HEK293T (cell line): ENCODE measurements at regions not wholly inside any gene's neighbourhood (a gene's known extent, or its start where the extent isn't known, plus 50 kb on each side); places are given as distances from the start of the nearest gene placed in this dataset.

ENCODE experiments used
- CTCF ChIA-PET: fragments of 350-600 bp; formaldehyde crosslinking; extraction: SDS; loops from one replicate; lab custom pipeline; 2021; ENCODE audit warnings: antibody characterized with exemption, inconsistent platforms; lab: Yijun Ruan, JAX
- POLR2A ChIA-PET: fragments of 350-600 bp; formaldehyde crosslinking; extraction: SDS; loops from one replicate; lab custom pipeline; 2020; ENCODE audit warnings: antibody characterized with exemption, inconsistent platforms; lab: Yijun Ruan, JAX
- DNase-seq: peaks from one replicate; pipeline ENCODE4 v3.0.0; 2012; ENCODE audit warnings: mixed read lengths; ENCODE audit errors: extremely low spot score
- ARNT ChIP-seq: fragments of 450-650 bp; IDR thresholded peaks from 2 replicates; pipeline ENCODE4 v1.6.1; 2017; ENCODE audit warnings: mild to moderate bottlenecking
- BHLHE40 ChIP-seq: fragments of 450-650 bp; IDR thresholded peaks from 2 replicates; pipeline ENCODE4 v1.6.1; 2016; ENCODE audit warnings: mild to moderate bottlenecking, moderate library complexity, borderline replicate concordance
- CTBP1 ChIP-seq: fragments of 450-650 bp; IDR thresholded peaks from 2 replicates; pipeline ENCODE4 v1.6.1; 2016; ENCODE audit warnings: borderline replicate concordance
- ELF4 ChIP-seq: fragments of 450-650 bp; IDR thresholded peaks from 2 replicates; pipeline ENCODE4 v1.6.1; 2017; ENCODE audit warnings: antibody characterized with exemption
- FOXA1 ChIP-seq: fragments of 450-650 bp; IDR thresholded peaks from 2 replicates; pipeline ENCODE4 v1.6.1; 2016; ENCODE audit warnings: mild to moderate bottlenecking
- FOXK2 ChIP-seq: fragments of 450-650 bp; IDR thresholded peaks from 2 replicates; pipeline ENCODE4 v1.6.1; 2016; ENCODE audit warnings: mild to moderate bottlenecking
- FOXM1 ChIP-seq: fragments of 450-650 bp; IDR thresholded peaks from 2 replicates; pipeline ENCODE4 v1.6.1; 2017; ENCODE audit warnings: mild to moderate bottlenecking, borderline replicate concordance
- HDGF ChIP-seq: fragments of 450-650 bp; IDR thresholded peaks from 2 replicates; pipeline ENCODE4 v1.6.1; 2017; ENCODE audit warnings: antibody characterized with exemption, borderline replicate concordance
- L3MBTL2 ChIP-seq: fragments of 450-650 bp; conservative IDR thresholded peaks from 2 replicates; pipeline ENCODE4 v1.6.1; 2016; ENCODE audit warnings: mild to moderate bottlenecking
- LEF1 ChIP-seq: fragments of 450-650 bp; IDR thresholded peaks from 2 replicates; pipeline ENCODE4 v1.6.1; 2017; ENCODE audit warnings: mild to moderate bottlenecking, borderline replicate concordance
- NFRKB ChIP-seq: fragments of 450-650 bp; IDR thresholded peaks from 2 replicates; pipeline ENCODE4 v1.6.1; 2016; ENCODE audit warnings: mild to moderate bottlenecking, moderate library complexity
- SP1 ChIP-seq: fragments of 450-650 bp; IDR thresholded peaks from 2 replicates; pipeline ENCODE4 v1.6.1; 2017
- SUZ12 ChIP-seq: fragments of 450-650 bp; IDR thresholded peaks from 2 replicates; pipeline ENCODE4 v1.6.1; 2016; ENCODE audit warnings: mild to moderate bottlenecking
- TARDBP ChIP-seq: fragments of 450-650 bp; IDR thresholded peaks from 2 replicates; pipeline ENCODE4 v1.6.1; 2016
- ZNF384 ChIP-seq: fragments of 450-650 bp; IDR thresholded peaks from 2 replicates; pipeline ENCODE4 v1.6.1; 2016
- TF ChIP-seq, protein P1 (sequence below): fragments of 450-650 bp; IDR thresholded peaks from 2 replicates; pipeline ENCODE4 v1.6.1; 2016

DNA sequence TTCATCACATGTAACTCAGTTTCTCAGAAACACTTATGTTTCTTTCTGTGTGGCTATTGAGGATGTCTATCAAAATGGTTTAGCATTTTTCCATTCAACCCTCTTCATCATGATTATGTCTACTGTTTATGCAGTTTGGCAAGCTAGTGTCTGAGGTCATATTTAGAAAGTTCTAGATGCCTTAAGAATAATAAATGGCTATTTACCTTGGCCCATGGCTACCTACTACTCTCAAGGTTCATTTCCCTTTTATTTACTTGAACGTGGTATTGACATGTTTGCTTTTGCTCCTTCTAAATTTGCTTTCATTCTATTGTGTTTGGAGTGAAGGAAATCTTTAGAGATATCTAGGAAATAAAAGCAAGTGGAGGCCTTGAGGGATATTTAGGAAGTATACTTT is 193.7 kb upstream of the OLFM3 start:
- POLR2A ChIA-PET, result no interaction called here
- CTCF ChIA-PET, result no interaction called here
- TF ChIP-seq ELF4 (no peak), FOXA1 (no peak), ZNF384 (no peak), LEF1 (no peak), SUZ12 (no peak), ARNT (no peak), HDGF (no peak), L3MBTL2 (no peak), FOXK2 (no peak), NFRKB (no peak), FOXM1 (no peak), TARDBP (no peak), CTBP1 (no peak)
- TF ChIP-seq, protein P1, sequence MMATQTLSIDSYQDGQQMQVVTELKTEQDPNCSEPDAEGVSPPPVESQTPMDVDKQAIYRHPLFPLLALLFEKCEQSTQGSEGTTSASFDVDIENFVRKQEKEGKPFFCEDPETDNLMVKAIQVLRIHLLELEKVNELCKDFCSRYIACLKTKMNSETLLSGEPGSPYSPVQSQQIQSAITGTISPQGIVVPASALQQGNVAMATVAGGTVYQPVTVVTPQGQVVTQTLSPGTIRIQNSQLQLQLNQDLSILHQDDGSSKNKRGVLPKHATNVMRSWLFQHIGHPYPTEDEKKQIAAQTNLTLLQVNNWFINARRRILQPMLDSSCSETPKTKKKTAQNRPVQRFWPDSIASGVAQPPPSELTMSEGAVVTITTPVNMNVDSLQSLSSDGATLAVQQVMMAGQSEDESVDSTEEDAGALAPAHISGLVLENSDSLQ, result no peak
- no peak for DNase-seq

DNA sequence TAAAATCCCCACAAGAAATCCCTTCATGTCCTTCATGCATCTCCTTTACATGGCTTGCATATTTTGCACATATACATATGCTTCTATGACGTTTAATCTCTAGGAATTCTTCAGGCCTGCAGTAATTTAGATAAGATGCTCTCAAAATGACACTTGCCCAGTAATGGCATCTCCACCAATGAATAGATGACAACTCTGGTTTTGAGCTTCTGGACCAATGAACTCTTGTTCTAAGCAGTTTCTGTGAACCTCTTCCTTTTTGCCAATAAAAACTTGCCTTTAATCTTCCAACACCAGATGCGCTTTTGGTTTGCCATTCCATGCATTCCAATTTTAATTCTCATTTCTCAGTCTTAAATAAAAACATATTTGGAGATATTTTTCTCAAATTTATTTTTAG is 189.8 kb upstream of the OLFM3 start:
- POLR2A ChIA-PET, result no interaction called here
- DNase-seq, result no peak
- CTCF ChIA-PET, result no interaction called here
- TF ChIP-seq LEF1 (no peak), ZNF384 (no peak), ARNT (no peak), TARDBP (no peak), FOXM1 (no peak), L3MBTL2 (no peak), SP1 (no peak), SUZ12 (no peak), BHLHE40 (no peak)

GRCh38 chr1:102185260-102185659 is 188.5 kb upstream of the OLFM3 start:
- ChIA-PET CTCF (no interaction called here), POLR2A (no interaction called here)
- no peak for DNase-seq

GRCh38 chr1:102184477-102184876 is 187.8 kb upstream of the OLFM3 start:
- ChIA-PET POLR2A (no interaction called here), CTCF (no interaction called here)
- DNase-seq, result no peak
- TF ChIP-seq SP1 (no peak), HDGF (no peak), LEF1 (no peak), TARDBP (no peak)

More at GRCh38 chr1:102185260-102185659, 188.5 kb upstream of the OLFM3 start:
- TF ChIP-seq L3MBTL2, result no peak
- TF ChIP-seq ZNF384, result no peak
- TF ChIP-seq, protein P1, result no peak
- TF ChIP-seq CTBP1, result no peak
- TF ChIP-seq FOXM1, result no peak
- TF ChIP-seq ELF4, result no peak
- no peak for TF ChIP-seq FOXA1
- TF ChIP-seq TARDBP, result no peak
- TF ChIP-seq ARNT, result no peak
- no peak for TF ChIP-seq NFRKB
- no peak for TF ChIP-seq BHLHE40
- TF ChIP-seq SP1, result no peak
- no peak for TF ChIP-seq SUZ12
- TF ChIP-seq FOXK2, result no peak
- no peak for TF ChIP-seq LEF1
- no peak for TF ChIP-seq HDGF

DNA sequence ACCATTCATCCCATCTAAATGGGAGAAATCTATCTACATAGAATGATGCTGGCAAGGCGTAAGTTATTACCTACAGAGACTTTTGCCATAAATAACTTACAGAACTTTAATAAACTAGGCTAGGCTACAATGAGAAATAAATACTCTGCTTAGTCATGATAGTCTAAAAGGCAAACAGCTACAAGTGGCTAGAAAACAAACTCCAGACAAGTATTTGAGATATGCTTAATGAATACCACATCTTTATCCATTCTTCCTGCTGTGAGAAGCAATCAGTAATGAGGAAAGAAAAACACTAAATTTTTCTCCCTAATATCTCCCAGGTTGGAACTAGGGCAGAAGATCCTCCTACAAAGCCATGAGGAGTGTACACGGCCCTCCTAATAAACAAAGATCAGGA is 187.0 kb upstream of the OLFM3 start:
- ChIA-PET POLR2A (no interaction called here), CTCF (no interaction called here)
- no peak for DNase-seq
- TF ChIP-seq LEF1 (no peak), L3MBTL2 (no peak), SP1 (no peak), NFRKB (no peak), FOXM1 (no peak), SUZ12 (no peak), CTBP1 (no peak), ZNF384 (no peak), FOXA1 (no peak), FOXK2 (no peak), HDGF (no peak), TARDBP (no peak), ELF4 (no peak), BHLHE40 (no peak)
- TF ChIP-seq, protein P1, result no peak

DNA sequence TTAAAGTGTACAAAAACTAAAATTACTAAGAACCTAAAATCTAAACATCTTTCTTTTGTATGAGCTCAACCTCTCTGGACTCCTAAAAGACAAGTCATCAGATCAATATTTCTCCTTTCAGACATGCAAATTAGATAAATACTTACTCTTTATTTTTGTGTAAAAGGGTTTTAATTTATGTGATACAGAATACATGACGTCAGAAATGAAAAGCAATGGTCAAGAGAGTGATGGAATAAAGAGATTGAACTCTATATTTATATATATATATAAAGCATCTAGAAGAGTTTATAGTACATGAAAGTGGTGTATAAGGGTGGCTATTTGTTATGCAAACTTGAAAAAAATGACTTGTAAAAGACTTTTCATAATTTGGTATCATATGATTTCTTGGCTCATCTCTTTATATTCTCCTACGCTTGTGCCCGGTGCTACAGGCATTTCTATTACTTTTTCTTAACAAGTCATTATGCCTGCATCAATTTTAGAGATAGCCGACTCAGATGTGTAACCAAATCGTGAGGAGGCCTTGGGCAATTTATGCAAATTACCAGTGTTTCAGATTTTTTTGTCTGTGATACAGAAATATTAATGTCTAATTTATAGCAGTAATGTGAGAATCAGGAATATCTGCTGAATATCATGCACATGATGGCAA is 186.0 kb upstream of the OLFM3 start:
- TF ChIP-seq ZNF384, result no peak
- no peak for TF ChIP-seq TARDBP
- DNase-seq, result no peak
- ChIA-PET CTCF (no interaction called here), POLR2A (no interaction called here)

- ChIA-PET POLR2A (no interaction called here), CTCF (interaction anchor here (0.7 kb wide), 1 partner anchor 676 kb away, joined by 3 read pairs; no protein-coding TSS in a partner anchor)
Measured at GRCh38 chr1:102181341-102181740, 184.6 kb upstream of the OLFM3 start.

More at GRCh38 chr1:102181341-102181740, 184.6 kb upstream of the OLFM3 start:
- DNase-seq, result no peak
- no peak for TF ChIP-seq SUZ12
- TF ChIP-seq FOXK2, result no peak
- TF ChIP-seq, protein P1, result no peak
- no peak for TF ChIP-seq FOXA1
- TF ChIP-seq NFRKB, result no peak
- TF ChIP-seq FOXM1, result no peak
- no peak for TF ChIP-seq ELF4
